ENCODE measurements at regions not wholly inside any gene's neighbourhood (a gene's known extent, or its start where the extent isn't known, plus 50 kb on each side); places are given as distances from the start of the nearest gene placed in this dataset.
"Not testable (repeated sequence)": the region's sequence is repeated elsewhere in the genome, so short reads cannot be mapped to it uniquely, and the experiment has no call there.

GRCh38 chr6:130494729-130495128, 128.9 kb downstream of the TMEM200A start:
- H3K4me3 ChIP-seq, result no peak overlapping the region
- intact Hi-C loops (cut with DNase I), result no loop called here
- no peaks in the 10 kb centered on the region for H3K9me3 ChIP-seq (replicated peaks in 1 of 3)
- no peak for TF ChIP-seq POLR2A (IDR thresholded peaks at IDR 0.05)
- no peak overlapping the region for H3K27ac ChIP-seq
- H3K27me3 ChIP-seq, result no peaks in the 10 kb centered on the region
- WGBS, 4 donors, result 76 to 86% (median 81%) methylated on average over 1 of the region's 1 CpG
- DNase-seq, result no peak
- no peaks in the 10 kb centered on the region for H3K36me3 ChIP-seq (replicated peaks in 1 of 2)
- no peaks in the 10 kb centered on the region for H3K4me1 ChIP-seq (replicated peaks in 1 of 2)

- intact Hi-C loops (cut with DNase I), result no loop called here
- Histone ChIP-seq H3K9me3 (replicated peaks in 1 of 3) (no peaks in the 10 kb centered on the region), H3K27me3 (no peaks in the 10 kb centered on the region), H3K36me3 (replicated peaks in 1 of 2) (no peaks in the 10 kb centered on the region), H3K4me1 (replicated peaks in 1 of 2) (no peaks in the 10 kb centered on the region), H3K27ac (no peak overlapping the region), H3K4me3 (no peak overlapping the region)
- DNase-seq, result no peak
- 77 to 96% (median 91%) methylated on average over 6 of the region's 6 CpGs for WGBS, 4 donors
- TF ChIP-seq CTCF (IDR thresholded peaks at IDR 0.05) (no peak), POLR2A (IDR thresholded peaks at IDR 0.05) (no peak)
These were observed 134.9 kb downstream of the TMEM200A start for GRCh38 chr6:130500693-130501092.

- Histone ChIP-seq H3K27me3 (no peaks in the 10 kb centered on the region), H3K4me1 (replicated peaks in 1 of 2) (no peaks in the 10 kb centered on the region), H3K4me3 (no peak overlapping the region), H3K9me3 (replicated peaks in 1 of 3) (no peaks in the 10 kb centered on the region), H3K27ac (no peak overlapping the region), H3K36me3 (replicated peaks in 1 of 2) (no peaks in the 10 kb centered on the region)
- intact Hi-C loops (cut with DNase I), result no loop called here
- no peak for TF ChIP-seq POLR2A (IDR thresholded peaks at IDR 0.05)
- no peak for TF ChIP-seq CTCF (IDR thresholded peaks at IDR 0.05)
- DNase-seq, result no peak
These were observed 137.3 kb downstream of the TMEM200A start for GRCh38 chr6:130503146-130503545.

- intact Hi-C loops (cut with DNase I), result no loop called here
- Histone ChIP-seq H3K4me1 (replicated peaks in 1 of 2) (no peaks in the 10 kb centered on the region), H3K9me3 (replicated peaks in 1 of 3) (no peaks in the 10 kb centered on the region), H3K27ac (no peak overlapping the region), H3K27me3 (no peaks in the 10 kb centered on the region), H3K36me3 (replicated peaks in 1 of 2) (no peaks in the 10 kb centered on the region), H3K4me3 (no peak overlapping the region)
- WGBS, 4 donors, result 54 to 67% (median 59%) methylated on average over 4 of the region's 4 CpGs
- TF ChIP-seq POLR2A (IDR thresholded peaks at IDR 0.05), result no peak
- no peak for TF ChIP-seq CTCF (IDR thresholded peaks at IDR 0.05)
- DNase-seq, result no peak
These were observed 140.2 kb downstream of the TMEM200A start for GRCh38 chr6:130505808-130506598.

GRCh38 chr6:130507005-130507665, 141.3 kb downstream of the TMEM200A start:
- H3K27ac ChIP-seq; H3K27me3 ChIP-seq; H3K4me3 ChIP-seq; H3K4me1 ChIP-seq (replicated peaks in 1 of 2); intact Hi-C loops (cut with DNase I); DNase-seq; H3K36me3 ChIP-seq (replicated peaks in 1 of 2); H3K9me3 ChIP-seq (replicated peaks in 1 of 3): not testable (repeated sequence)
- WGBS, 4 donors, result 59 to 72% (median 70%) methylated on average over 5 of the region's 5 CpGs
